ENCODE measurements at regions not wholly inside any gene's neighbourhood (a gene's known extent, or its start where the extent isn't known, plus 50 kb on each side); places are given as distances from the start of the nearest gene placed in this dataset.

DNA sequence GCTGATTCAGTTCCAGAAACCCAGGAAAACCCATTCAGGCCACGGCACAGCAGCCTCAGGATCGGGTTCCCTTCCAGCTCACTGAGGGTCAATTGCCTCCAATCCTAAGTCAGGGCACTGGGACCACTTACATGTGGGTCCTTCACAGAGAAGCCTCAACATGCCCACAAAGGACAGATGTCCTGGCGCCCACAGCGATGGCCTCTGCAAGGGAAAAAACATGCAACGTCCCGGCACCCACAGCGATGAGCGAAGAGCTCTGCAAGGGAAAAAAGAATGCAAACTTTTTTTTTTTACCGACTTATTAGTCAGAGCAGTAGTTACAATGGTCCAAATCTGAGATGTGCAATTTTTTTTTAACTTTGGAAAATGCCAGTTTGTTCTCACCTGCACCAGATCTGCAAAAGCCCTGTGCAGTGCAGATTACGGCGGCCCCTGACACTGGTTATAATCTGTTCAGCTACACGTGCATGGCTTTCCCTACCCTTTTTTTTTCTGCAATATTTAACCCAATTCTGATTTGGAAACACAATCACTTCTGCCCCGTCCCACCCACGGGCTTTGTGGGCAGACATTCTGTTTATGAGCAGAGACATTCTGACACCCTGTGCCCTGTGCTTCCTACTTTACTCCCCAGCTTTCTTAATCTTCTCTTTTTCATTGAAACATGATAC is 159.3 kb upstream of the SALL3 start:
- H3K4me3 Mint-ChIP-seq, result no peak overlapping the region
- POLR2A ChIA-PET, result no interaction called here
- CTCF ChIA-PET, result no interaction called here
- intact Hi-C loops (cut with micrococcal nuclease), result no loop called here
- Histone ChIP-seq H3K27me3 (ENCODE audit: control insufficient read depth in 2 of 2, insufficient read depth in 2 of 2, low read length in 2 of 2) (no peaks in the 10 kb centered on the region), H3K4me1 (ENCODE audit: control insufficient read depth in 2 of 2, insufficient read depth in 2 of 2, low read length in 2 of 2) (no peaks in the 10 kb centered on the region), H3K4me3 (ENCODE audit: low read length) (no peak overlapping the region), H3K9me3 (ENCODE audit: control insufficient read depth in 2 of 3, low read length in 3 of 3) (no peaks in the 10 kb centered on the region), H3K27ac (ENCODE audit: low read depth, low read length) (no peak overlapping the region), H3K36me3 (ENCODE audit: control insufficient read depth in 2 of 3, insufficient read depth in 3 of 3, low read length in 3 of 3) (no peaks in the 10 kb centered on the region)
- H3K36me3 Mint-ChIP-seq, result no peaks in the 10 kb centered on the region
- peaks cover 2 to 41% (median 19%) of the 10 kb centered on the region in 5 donors for H3K27me3 Mint-ChIP-seq
- peaks cover 0 to 2% (median 0%) of the 10 kb centered on the region in 11 donors for H3K9me3 Mint-ChIP-seq
- ATAC-seq, result no peak
- no peaks in the 10 kb centered on the region for H3K4me1 Mint-ChIP-seq
- no peak overlapping the region for H3K27ac Mint-ChIP-seq
- no peak for DNase-seq

DNA sequence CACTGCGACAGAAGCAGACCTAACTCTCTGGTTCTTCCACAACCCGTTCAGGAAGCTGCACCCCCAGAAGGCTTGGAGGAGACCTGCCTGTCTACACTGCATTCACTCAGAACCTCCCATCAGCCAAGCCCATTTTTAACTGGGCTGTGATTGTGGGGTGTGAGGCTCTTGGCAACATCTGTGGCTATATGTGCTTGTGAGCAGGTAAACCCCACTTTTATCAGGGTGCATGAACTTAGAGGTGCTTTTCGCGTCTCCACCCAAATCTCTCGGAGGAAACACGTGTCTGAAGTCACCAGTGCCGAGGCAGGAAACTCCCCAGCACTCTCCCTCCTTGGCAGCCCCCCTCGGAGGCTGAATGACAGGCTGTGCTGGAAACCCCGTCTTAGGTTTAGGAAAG is 158.2 kb upstream of the SALL3 start:
- ChIA-PET CTCF (no interaction called here), POLR2A (no interaction called here)
- DNase-seq, result no peak
- Histone ChIP-seq H3K4me3 (ENCODE audit: low read length) (no peak overlapping the region), H3K9me3 (ENCODE audit: control insufficient read depth in 2 of 3, low read length in 3 of 3) (no peaks in the 10 kb centered on the region), H3K36me3 (ENCODE audit: control insufficient read depth in 2 of 3, insufficient read depth in 3 of 3, low read length in 3 of 3) (no peaks in the 10 kb centered on the region), H3K27me3 (ENCODE audit: control insufficient read depth in 2 of 2, insufficient read depth in 2 of 2, low read length in 2 of 2) (no peaks in the 10 kb centered on the region), H3K4me1 (ENCODE audit: control insufficient read depth in 2 of 2, insufficient read depth in 2 of 2, low read length in 2 of 2) (no peaks in the 10 kb centered on the region), H3K27ac (ENCODE audit: low read depth, low read length) (no peak overlapping the region)
- no peaks in the 10 kb centered on the region for H3K36me3 Mint-ChIP-seq
- H3K4me3 Mint-ChIP-seq, result no peak overlapping the region
- no peaks in the 10 kb centered on the region for H3K9me3 Mint-ChIP-seq
- ATAC-seq, result no peak
- peaks cover 0 to 37% (median 18%) of the 10 kb centered on the region in 5 donors for H3K27me3 Mint-ChIP-seq
- H3K27ac Mint-ChIP-seq, result no peak overlapping the region
- H3K4me1 Mint-ChIP-seq, result peaks cover 0 to 5% (median 0%) of the 10 kb centered on the region in 7 donors
- intact Hi-C loops (cut with micrococcal nuclease), result no loop called here

DNA sequence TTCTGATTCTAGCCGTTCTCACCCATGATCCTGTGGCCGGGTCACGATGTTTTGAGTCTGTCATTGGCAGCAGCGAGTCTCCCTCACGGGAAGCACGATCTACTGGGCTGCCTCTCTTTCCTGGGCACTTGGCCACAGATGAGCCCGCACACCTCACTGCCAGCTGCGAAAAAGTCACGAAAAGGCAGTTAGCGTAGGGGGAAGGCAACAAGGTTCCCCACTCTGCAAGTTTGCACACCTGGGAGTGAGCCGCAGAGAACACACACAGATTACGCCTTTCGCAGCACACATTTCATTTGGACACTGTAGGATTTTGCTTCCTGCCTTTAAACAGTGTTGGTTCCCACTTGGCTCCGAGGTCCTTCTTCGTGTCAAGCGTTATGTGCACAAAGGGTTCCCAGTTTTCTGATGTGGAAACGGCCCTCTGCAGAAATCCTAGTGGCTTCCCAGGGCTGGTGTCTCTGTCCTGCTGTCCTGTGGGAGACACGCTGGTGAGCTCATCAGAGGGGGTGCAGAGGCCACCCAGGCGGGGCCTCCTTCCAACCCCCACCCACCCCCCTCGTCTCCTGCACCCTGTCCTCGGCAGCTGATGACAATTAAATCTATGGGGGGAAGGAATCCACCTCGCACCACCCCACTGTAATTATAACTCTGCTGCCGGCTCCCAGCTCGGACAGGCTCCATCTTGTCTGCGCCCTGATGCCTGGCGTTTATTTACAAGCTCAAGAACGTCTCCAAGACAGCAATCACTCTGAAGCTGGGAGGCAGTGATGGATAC is 157.3 kb upstream of the SALL3 start:
- ChIA-PET POLR2A (no interaction called here), CTCF (no interaction called here)
- peaks cover 0 to 33% (median 17%) of the 10 kb centered on the region in 5 donors for H3K27me3 Mint-ChIP-seq

DNA sequence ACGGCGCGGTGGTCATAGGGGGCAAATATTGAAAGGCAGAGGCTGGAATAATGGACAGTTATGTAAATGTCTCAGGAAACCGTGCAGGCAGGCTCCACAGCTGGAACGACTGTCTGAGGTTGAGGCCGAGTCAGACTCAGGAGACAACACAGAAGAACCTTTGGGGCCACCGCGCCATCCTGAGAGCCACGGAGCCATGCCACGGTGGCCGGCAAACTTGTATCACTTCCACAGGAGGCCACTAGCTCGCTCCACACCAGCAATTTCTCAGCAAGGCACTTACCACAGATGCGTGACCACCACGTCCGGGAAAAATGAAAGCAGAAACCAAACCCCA is 156.7 kb upstream of the SALL3 start:
- no peaks in the 10 kb centered on the region for H3K4me1 ChIP-seq (ENCODE audit: control insufficient read depth in 2 of 2, insufficient read depth in 2 of 2, low read length in 2 of 2)
- ChIA-PET POLR2A (no interaction called here), CTCF (no interaction called here)
- no peak overlapping the region for H3K27ac ChIP-seq (ENCODE audit: low read depth, low read length)
- Mint-ChIP-seq H3K4me1 (peaks cover 0 to 5% (median 0%) of the 10 kb centered on the region in 7 donors), H3K9me3 (peaks cover 0 to 2% (median 0%) of the 10 kb centered on the region in 11 donors), H3K36me3 (no peaks in the 10 kb centered on the region), H3K27ac (no peak overlapping the region), H3K4me3 (no peak overlapping the region), H3K27me3 (peaks cover 0 to 34% (median 12%) of the 10 kb centered on the region in 5 donors)
- DNase-seq (no peak), ATAC-seq (no peak)
- H3K4me3 ChIP-seq (ENCODE audit: low read length), result no peak overlapping the region
- no peaks in the 10 kb centered on the region for H3K27me3 ChIP-seq (ENCODE audit: control insufficient read depth in 2 of 2, insufficient read depth in 2 of 2, low read length in 2 of 2)
- no peaks in the 10 kb centered on the region for H3K36me3 ChIP-seq (ENCODE audit: control insufficient read depth in 2 of 3, insufficient read depth in 3 of 3, low read length in 3 of 3)
- intact Hi-C loops (cut with micrococcal nuclease), result no loop called here
- H3K9me3 ChIP-seq (ENCODE audit: control insufficient read depth in 2 of 3, low read length in 3 of 3), result no peaks in the 10 kb centered on the region

More for the DNA sequence above, 157.3 kb upstream of the SALL3 start:
- H3K4me1 ChIP-seq (ENCODE audit: control insufficient read depth in 2 of 2, insufficient read depth in 2 of 2, low read length in 2 of 2), result no peaks in the 10 kb centered on the region
- H3K36me3 ChIP-seq (ENCODE audit: control insufficient read depth in 2 of 3, insufficient read depth in 3 of 3, low read length in 3 of 3), result no peaks in the 10 kb centered on the region
- Mint-ChIP-seq H3K27ac (no peak overlapping the region), H3K4me3 (no peak overlapping the region), H3K4me1 (peaks cover 0 to 5% (median 0%) of the 10 kb centered on the region in 7 donors), H3K9me3 (peaks cover 0 to 2% (median 0%) of the 10 kb centered on the region in 11 donors), H3K36me3 (no peaks in the 10 kb centered on the region)
- H3K27ac ChIP-seq (ENCODE audit: low read depth, low read length), result no peak overlapping the region
- no peaks in the 10 kb centered on the region for H3K9me3 ChIP-seq (ENCODE audit: control insufficient read depth in 2 of 3, low read length in 3 of 3)
- ATAC-seq (no peak), DNase-seq (no peak)
- intact Hi-C loops (cut with micrococcal nuclease), result no loop called here
- H3K27me3 ChIP-seq (ENCODE audit: control insufficient read depth in 2 of 2, insufficient read depth in 2 of 2, low read length in 2 of 2), result no peaks in the 10 kb centered on the region
- H3K4me3 ChIP-seq (ENCODE audit: low read length), result no peak overlapping the region

DNA sequence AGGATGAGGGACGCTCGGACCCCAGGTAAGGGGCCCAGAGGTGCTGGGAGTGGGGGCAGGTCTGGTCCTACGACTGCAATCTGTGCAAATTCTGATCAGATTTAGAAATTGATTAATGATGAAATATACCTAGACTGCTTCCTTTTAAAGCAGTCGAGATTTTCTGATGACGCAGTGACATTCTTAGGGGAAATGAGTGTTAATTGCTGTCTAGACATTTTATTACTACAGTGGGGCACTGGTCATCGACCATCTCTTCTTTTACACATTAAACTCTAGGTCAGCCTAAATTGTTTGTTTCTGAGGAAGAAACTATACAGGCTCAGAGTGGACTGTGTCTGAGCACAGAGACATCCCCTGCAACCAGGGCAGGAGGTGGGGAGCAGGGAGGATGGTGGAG is 154.4 kb upstream of the SALL3 start:
- H3K4me3 Mint-ChIP-seq, result no peak overlapping the region
- H3K9me3 Mint-ChIP-seq, result peaks cover 0 to 2% (median 0%) of the 10 kb centered on the region in 11 donors
- H3K27ac Mint-ChIP-seq, result no peak overlapping the region
- ATAC-seq (no peak), DNase-seq (no peak)
- CTCF ChIA-PET, result no interaction called here
- intact Hi-C loops (cut with micrococcal nuclease), result no loop called here
- no peak overlapping the region for H3K4me3 ChIP-seq (ENCODE audit: low read length)
- peaks cover 0 to 30% (median 13%) of the 10 kb centered on the region in 5 donors for H3K27me3 Mint-ChIP-seq
- H3K36me3 Mint-ChIP-seq, result no peaks in the 10 kb centered on the region
- H3K9me3 ChIP-seq (ENCODE audit: control insufficient read depth in 2 of 3, low read length in 3 of 3), result no peaks in the 10 kb centered on the region
- no peaks in the 10 kb centered on the region for H3K36me3 ChIP-seq (ENCODE audit: control insufficient read depth in 2 of 3, insufficient read depth in 3 of 3, low read length in 3 of 3)
- no peaks in the 10 kb centered on the region for H3K27me3 ChIP-seq (ENCODE audit: control insufficient read depth in 2 of 2, insufficient read depth in 2 of 2, low read length in 2 of 2)
- H3K27ac ChIP-seq (ENCODE audit: low read depth, low read length), result no peak overlapping the region
- H3K4me1 ChIP-seq (ENCODE audit: control insufficient read depth in 2 of 2, insufficient read depth in 2 of 2, low read length in 2 of 2), result no peaks in the 10 kb centered on the region
- H3K4me1 Mint-ChIP-seq, result peaks cover 0 to 5% (median 0%) of the 10 kb centered on the region in 7 donors
- POLR2A ChIA-PET, result no interaction called here

DNA sequence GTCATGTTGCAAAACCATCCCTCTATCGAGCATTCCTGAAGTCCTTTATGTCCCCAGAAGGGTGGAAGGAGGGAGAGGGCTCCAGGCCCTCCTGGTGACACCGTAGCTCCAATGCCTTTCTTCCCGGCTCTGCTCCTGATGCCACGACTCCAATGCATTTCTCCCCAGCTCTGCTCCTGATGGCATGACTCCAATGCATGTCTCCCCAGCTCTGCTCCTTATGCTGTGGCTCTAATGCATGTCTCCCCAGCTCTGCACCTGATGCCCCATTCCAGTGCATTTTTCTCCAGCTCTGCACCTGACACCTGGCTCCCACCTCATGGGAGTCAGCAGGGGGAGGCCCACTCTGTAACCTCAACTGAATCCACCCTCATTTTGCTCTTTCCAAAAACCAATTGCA is 153.0 kb upstream of the SALL3 start:
- no peaks in the 10 kb centered on the region for H3K4me1 ChIP-seq (ENCODE audit: control insufficient read depth in 2 of 2, insufficient read depth in 2 of 2, low read length in 2 of 2)
- Mint-ChIP-seq H3K36me3 (no peaks in the 10 kb centered on the region), H3K27ac (no peak overlapping the region), H3K27me3 (peaks cover 0 to 35% (median 24%) of the 10 kb centered on the region in 5 donors), H3K9me3 (peaks cover 0 to 2% (median 0%) of the 10 kb centered on the region in 11 donors), H3K4me3 (no peak overlapping the region), H3K4me1 (peaks cover 0 to 5% (median 0%) of the 10 kb centered on the region in 7 donors)
- intact Hi-C loops (cut with micrococcal nuclease), result no loop called here
- no peaks in the 10 kb centered on the region for H3K36me3 ChIP-seq (ENCODE audit: control insufficient read depth in 2 of 3, insufficient read depth in 3 of 3, low read length in 3 of 3)
- no peak overlapping the region for H3K4me3 ChIP-seq (ENCODE audit: low read length)
- no peak for ATAC-seq
- no peaks in the 10 kb centered on the region for H3K27me3 ChIP-seq (ENCODE audit: control insufficient read depth in 2 of 2, insufficient read depth in 2 of 2, low read length in 2 of 2)
- ChIA-PET POLR2A (no interaction called here), CTCF (no interaction called here)
- DNase-seq, result no peak
- no peak overlapping the region for H3K27ac ChIP-seq (ENCODE audit: low read depth, low read length)
- no peaks in the 10 kb centered on the region for H3K9me3 ChIP-seq (ENCODE audit: control insufficient read depth in 2 of 3, low read length in 3 of 3)

DNA sequence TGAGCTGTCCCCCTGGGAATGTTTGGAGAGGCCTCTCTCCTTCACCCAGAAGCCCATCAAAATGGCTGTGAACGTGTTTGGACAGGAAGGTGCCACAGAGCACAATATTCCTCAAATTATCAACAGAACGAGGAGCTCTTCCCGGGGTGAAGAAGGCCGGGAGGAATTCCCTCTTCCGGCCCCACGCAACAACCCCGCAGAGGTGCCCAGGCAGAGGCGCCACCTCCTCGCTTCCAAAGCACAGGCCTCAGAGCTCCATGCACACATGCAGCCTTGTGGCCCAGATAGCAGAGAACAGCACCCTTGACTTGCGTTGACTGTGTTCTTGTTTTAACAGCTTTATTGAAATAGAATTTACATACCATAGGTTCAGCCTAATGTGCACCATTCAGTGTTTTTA is 152.5 kb upstream of the SALL3 start:
- Mint-ChIP-seq H3K27me3 (peaks cover 0 to 36% (median 25%) of the 10 kb centered on the region in 5 donors), H3K36me3 (no peaks in the 10 kb centered on the region), H3K9me3 (peaks cover 0 to 2% (median 0%) of the 10 kb centered on the region in 11 donors), H3K27ac (no peak overlapping the region), H3K4me1 (peaks cover 0 to 5% (median 0%) of the 10 kb centered on the region in 7 donors), H3K4me3 (no peak overlapping the region)
- no peaks in the 10 kb centered on the region for H3K9me3 ChIP-seq (ENCODE audit: control insufficient read depth in 2 of 3, low read length in 3 of 3)
- no peaks in the 10 kb centered on the region for H3K27me3 ChIP-seq (ENCODE audit: control insufficient read depth in 2 of 2, insufficient read depth in 2 of 2, low read length in 2 of 2)
- no peak for ATAC-seq
- no peak overlapping the region for H3K27ac ChIP-seq (ENCODE audit: low read depth, low read length)
- no peak overlapping the region for H3K4me3 ChIP-seq (ENCODE audit: low read length)
- H3K4me1 ChIP-seq (ENCODE audit: control insufficient read depth in 2 of 2, insufficient read depth in 2 of 2, low read length in 2 of 2), result no peaks in the 10 kb centered on the region
- no peaks in the 10 kb centered on the region for H3K36me3 ChIP-seq (ENCODE audit: control insufficient read depth in 2 of 3, insufficient read depth in 3 of 3, low read length in 3 of 3)
- DNase-seq, result no peak
- intact Hi-C loops (cut with micrococcal nuclease), result no loop called here
- ChIA-PET POLR2A (no interaction called here), CTCF (no interaction called here)
